ENCODE measurements at regions not wholly inside any gene's neighbourhood (a gene's known extent, or its start where the extent isn't known, plus 50 kb on each side); places are given as distances from the start of the nearest gene placed in this dataset.

- Mint-ChIP-seq H3K36me3 (no peaks in the 10 kb centered on the region), H3K4me3 (no peak overlapping the region), H3K27ac (no peak overlapping the region), H3K27me3 (peaks cover 9% of the 10 kb centered on the region), H3K9me3 (ENCODE audit: low read depth) (no peaks in the 10 kb centered on the region), H3K4me1 (ENCODE audit: low read depth) (no peaks in the 10 kb centered on the region)
Observed at GRCh38 chr22:27142286-27142685, 484.9 kb downstream of the MIAT start.

GRCh38 chr22:27144321-27144720, 486.9 kb downstream of the MIAT start:
- H3K9me3 Mint-ChIP-seq (ENCODE audit: low read depth), result peaks cover 6% of the 10 kb centered on the region
- no peaks in the 10 kb centered on the region for H3K4me1 Mint-ChIP-seq (ENCODE audit: low read depth)
- no peak overlapping the region for H3K4me3 Mint-ChIP-seq
- peaks cover 15% of the 10 kb centered on the region for H3K27me3 Mint-ChIP-seq
- no peak overlapping the region for H3K27ac Mint-ChIP-seq
- H3K36me3 Mint-ChIP-seq, result no peaks in the 10 kb centered on the region

GRCh38 chr22:27146866-27147633, 489.7 kb downstream of the MIAT start:
- Mint-ChIP-seq H3K27ac (no peak overlapping the region), H3K4me3 (no peak overlapping the region), H3K27me3 (peaks cover 22% of the 10 kb centered on the region), H3K9me3 (ENCODE audit: low read depth) (peaks cover 6% of the 10 kb centered on the region), H3K36me3 (no peaks in the 10 kb centered on the region), H3K4me1 (ENCODE audit: low read depth) (peaks cover 11% of the 10 kb centered on the region)

- Mint-ChIP-seq H3K4me1 (ENCODE audit: low read depth) (peaks cover 11% of the 10 kb centered on the region), H3K4me3 (no peak overlapping the region), H3K27ac (no peak overlapping the region), H3K27me3 (peaks cover 29% of the 10 kb centered on the region), H3K36me3 (peaks cover 3% of the 10 kb centered on the region), H3K9me3 (ENCODE audit: low read depth) (peaks cover 11% of the 10 kb centered on the region)
Observed at GRCh38 chr22:27148055-27148454, 490.7 kb downstream of the MIAT start.

- Mint-ChIP-seq H3K36me3 (peaks cover 3% of the 10 kb centered on the region), H3K4me1 (ENCODE audit: low read depth) (peaks cover 11% of the 10 kb centered on the region), H3K27ac (no peak overlapping the region), H3K4me3 (no peak overlapping the region), H3K27me3 (peaks cover 33% of the 10 kb centered on the region), H3K9me3 (ENCODE audit: low read depth) (peaks cover 11% of the 10 kb centered on the region)
Observed at GRCh38 chr22:27148886-27149470, 491.6 kb downstream of the MIAT start.

- no peak overlapping the region for H3K4me3 Mint-ChIP-seq
- H3K27ac Mint-ChIP-seq, result no peak overlapping the region
- peaks cover 11% of the 10 kb centered on the region for H3K9me3 Mint-ChIP-seq (ENCODE audit: low read depth)
- H3K36me3 Mint-ChIP-seq, result peaks cover 3% of the 10 kb centered on the region
- H3K27me3 Mint-ChIP-seq, result peaks cover 30% of the 10 kb centered on the region
- peaks cover 11% of the 10 kb centered on the region for H3K4me1 Mint-ChIP-seq (ENCODE audit: low read depth)
Observed at GRCh38 chr22:27149921-27150543, 492.6 kb downstream of the MIAT start.

GRCh38 chr22:27150544-27150941, 493.2 kb downstream of the MIAT start:
- H3K27ac Mint-ChIP-seq, result no peak overlapping the region
- H3K9me3 Mint-ChIP-seq (ENCODE audit: low read depth), result peaks cover 11% of the 10 kb centered on the region
- H3K4me1 Mint-ChIP-seq (ENCODE audit: low read depth), result peaks cover 11% of the 10 kb centered on the region
- H3K4me3 Mint-ChIP-seq, result no peak overlapping the region
- peaks cover 3% of the 10 kb centered on the region for H3K36me3 Mint-ChIP-seq
- peaks cover 30% of the 10 kb centered on the region for H3K27me3 Mint-ChIP-seq

GRCh38 chr22:27151407-27151806, 494.0 kb downstream of the MIAT start:
- no peak overlapping the region for H3K4me3 Mint-ChIP-seq
- H3K36me3 Mint-ChIP-seq, result peaks cover 3% of the 10 kb centered on the region
- no peak overlapping the region for H3K27ac Mint-ChIP-seq
- H3K4me1 Mint-ChIP-seq (ENCODE audit: low read depth), result peaks cover 11% of the 10 kb centered on the region
- H3K9me3 Mint-ChIP-seq (ENCODE audit: low read depth), result peaks cover 11% of the 10 kb centered on the region
- H3K27me3 Mint-ChIP-seq, result peaks cover 35% of the 10 kb centered on the region

- Mint-ChIP-seq H3K4me3 (no peak overlapping the region), H3K9me3 (ENCODE audit: low read depth) (peaks cover 11% of the 10 kb centered on the region), H3K36me3 (peaks cover 3% of the 10 kb centered on the region), H3K4me1 (ENCODE audit: low read depth) (peaks cover 11% of the 10 kb centered on the region), H3K27ac (no peak overlapping the region), H3K27me3 (peaks cover 41% of the 10 kb centered on the region)
Observed at GRCh38 chr22:27152033-27152432, 494.6 kb downstream of the MIAT start.

- Mint-ChIP-seq H3K4me3 (no peak overlapping the region), H3K27ac (no peak overlapping the region), H3K27me3 (peaks cover 42% of the 10 kb centered on the region), H3K4me1 (ENCODE audit: low read depth) (peaks cover 11% of the 10 kb centered on the region), H3K9me3 (ENCODE audit: low read depth) (peaks cover 11% of the 10 kb centered on the region), H3K36me3 (peaks cover 3% of the 10 kb centered on the region)
Observed at GRCh38 chr22:27152883-27153282, 495.5 kb downstream of the MIAT start.

- Mint-ChIP-seq H3K27me3 (peaks cover 42% of the 10 kb centered on the region), H3K9me3 (ENCODE audit: low read depth) (peaks cover 11% of the 10 kb centered on the region), H3K4me1 (ENCODE audit: low read depth) (peaks cover 11% of the 10 kb centered on the region), H3K36me3 (peaks cover 3% of the 10 kb centered on the region), H3K4me3 (no peak overlapping the region), H3K27ac (no peak overlapping the region)
Observed at GRCh38 chr22:27153386-27153785, 496.0 kb downstream of the MIAT start.

- Mint-ChIP-seq H3K9me3 (ENCODE audit: low read depth) (peaks cover 5% of the 10 kb centered on the region), H3K4me3 (no peak overlapping the region), H3K27ac (no peak overlapping the region), H3K36me3 (peaks cover 3% of the 10 kb centered on the region), H3K4me1 (ENCODE audit: low read depth) (peaks cover 11% of the 10 kb centered on the region), H3K27me3 (peaks cover 34% of the 10 kb centered on the region)
Observed at GRCh38 chr22:27154717-27155116, 497.3 kb downstream of the MIAT start.

- Mint-ChIP-seq H3K4me3 (no peak overlapping the region), H3K27me3 (peaks cover 24% of the 10 kb centered on the region), H3K9me3 (ENCODE audit: low read depth) (peaks cover 5% of the 10 kb centered on the region), H3K4me1 (ENCODE audit: low read depth) (no peaks in the 10 kb centered on the region), H3K36me3 (peaks cover 3% of the 10 kb centered on the region), H3K27ac (no peak overlapping the region)
Observed at GRCh38 chr22:27156821-27157489, 499.6 kb downstream of the MIAT start.

GRCh38 chr22:27157666-27158370, 500.4 kb downstream of the MIAT start:
- H3K4me3 Mint-ChIP-seq, result no peak overlapping the region
- H3K27ac Mint-ChIP-seq, result no peak overlapping the region
- peaks cover 23% of the 10 kb centered on the region for H3K27me3 Mint-ChIP-seq
- H3K36me3 Mint-ChIP-seq, result no peaks in the 10 kb centered on the region
- no peaks in the 10 kb centered on the region for H3K9me3 Mint-ChIP-seq (ENCODE audit: low read depth)
- no peaks in the 10 kb centered on the region for H3K4me1 Mint-ChIP-seq (ENCODE audit: low read depth)
